C4-2B (cell line): ENCODE measurements at regions not wholly inside any gene's neighbourhood (a gene's known extent, or its start where the extent isn't known, plus 50 kb on each side); places are given as distances from the start of the nearest gene placed in this dataset.

Experiments
- ZFX ChIP-seq: fragments of 450-650 bp; IDR thresholded peaks from 2 replicates; pipeline ENCODE4 v1.6.1; 2017
- TF ChIP-seq, protein P1 (sequence below): fragments of 450-650 bp; conservative IDR thresholded peaks from 2 replicates; pipeline ENCODE4 v1.5.1; 2017; ENCODE audit warnings: mild to moderate bottlenecking

- TF ChIP-seq, protein P1, sequence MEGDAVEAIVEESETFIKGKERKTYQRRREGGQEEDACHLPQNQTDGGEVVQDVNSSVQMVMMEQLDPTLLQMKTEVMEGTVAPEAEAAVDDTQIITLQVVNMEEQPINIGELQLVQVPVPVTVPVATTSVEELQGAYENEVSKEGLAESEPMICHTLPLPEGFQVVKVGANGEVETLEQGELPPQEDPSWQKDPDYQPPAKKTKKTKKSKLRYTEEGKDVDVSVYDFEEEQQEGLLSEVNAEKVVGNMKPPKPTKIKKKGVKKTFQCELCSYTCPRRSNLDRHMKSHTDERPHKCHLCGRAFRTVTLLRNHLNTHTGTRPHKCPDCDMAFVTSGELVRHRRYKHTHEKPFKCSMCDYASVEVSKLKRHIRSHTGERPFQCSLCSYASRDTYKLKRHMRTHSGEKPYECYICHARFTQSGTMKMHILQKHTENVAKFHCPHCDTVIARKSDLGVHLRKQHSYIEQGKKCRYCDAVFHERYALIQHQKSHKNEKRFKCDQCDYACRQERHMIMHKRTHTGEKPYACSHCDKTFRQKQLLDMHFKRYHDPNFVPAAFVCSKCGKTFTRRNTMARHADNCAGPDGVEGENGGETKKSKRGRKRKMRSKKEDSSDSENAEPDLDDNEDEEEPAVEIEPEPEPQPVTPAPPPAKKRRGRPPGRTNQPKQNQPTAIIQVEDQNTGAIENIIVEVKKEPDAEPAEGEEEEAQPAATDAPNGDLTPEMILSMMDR = no peak
- TF ChIP-seq ZFX = no peak
Observed at GRCh38 chr7:25802057-25802456, 349.9 kb upstream of the NFE2L3 start.
